GM12878 (cell line): ENCODE measurements at regions not wholly inside any gene's neighbourhood (a gene's known extent, or its start where the extent isn't known, plus 50 kb on each side); places are given as distances from the start of the nearest gene placed in this dataset.

Source experiments
- ATAC-seq: fragments of 200-7000 bp; cut with Tn5 transposase; 3 replicates; pipeline ENCODE4 v1.9.1; 2020; ENCODE audit warnings: mild to moderate bottlenecking, moderate library complexity
- BruUV-seq: library from RNA; stranded (reverse); fragments of 400-500 nt; replicated peaks from 2 replicates; lab custom pipeline; 2021; lab: Mats Ljungman, UMichigan
- CTCF ChIA-PET: fragments of 300-600 bp; sonication (Branson Sonifier 250); formaldehyde crosslinking; extraction: SDS; loops from one replicate; lab custom pipeline; 2021; ENCODE audit warnings: inconsistent platforms; lab: Yijun Ruan, JAX
- POLR2A ChIA-PET: fragments of 350-600 bp; formaldehyde crosslinking; extraction: SDS; loops from one replicate; lab custom pipeline; 2021; ENCODE audit warnings: inconsistent platforms; lab: Charles Lee
- RAD21 ChIA-PET: fragments of 300-600 bp; sonication (Branson Sonifier 250); formaldehyde crosslinking; loops from one replicate; lab custom pipeline; 2023; ENCODE audit warnings: antibody characterized with exemption; ENCODE audit not compliant: unreplicated experiment; lab: Charles Lee
- SMC1A ChIA-PET: fragments of 300-600 bp; sonication (Branson Sonifier 250); formaldehyde crosslinking; loops from one replicate; lab custom pipeline; 2023; ENCODE audit not compliant: unreplicated experiment, uncharacterized antibody; lab: Charles Lee
- DNase-seq: peaks from one replicate; pipeline ENCODE4 v3.0.0-alpha.2; 2011; ENCODE audit warnings: low read depth, low spot score
- FAIRE-seq: peaks from 3 replicates; lab custom pipeline; 2011; peaks lifted over from hg19 to GRCh38; lab: Jason Lieb, UNC
- H2AFZ ChIP-seq: 2 replicates; pipeline ENCODE4 v1.6.0; 2011; ENCODE audit warnings: low read depth, low read length, control low read depth; ENCODE audit not compliant: control insufficient read depth
- H3K27ac ChIP-seq: 2 replicates; pipeline ENCODE4 v1.5.1; 2011; ENCODE audit warnings: control low read depth; ENCODE audit not compliant: control insufficient read depth, insufficient read depth
- H3K27me3 ChIP-seq, 2 experiments: replicated peaks in 1 of 2; 2 replicates each; pipeline versions ENCODE4 v1.6.0 to v1.6.1; 2011; ENCODE audit warnings: low read length in 1 of 2; ENCODE audit not compliant: control insufficient read depth in 2 of 2, insufficient read depth in 2 of 2
- H3K36me3 ChIP-seq, 2 experiments: 2 replicates each; pipeline ENCODE4 v1.5.1; 2011; ENCODE audit warnings: low read length in 1 of 2; ENCODE audit not compliant: control insufficient read depth in 2 of 2, insufficient read depth in 2 of 2
- H3K4me1 ChIP-seq: 2 replicates; pipeline ENCODE4 v1.6.1; 2011; ENCODE audit warnings: mild to moderate bottlenecking, low read length, moderate library complexity, mixed read lengths; ENCODE audit not compliant: control insufficient read depth, insufficient read depth
- H3K4me2 ChIP-seq: 2 replicates; pipeline ENCODE4 v1.6.0; 2011; ENCODE audit warnings: control low read depth; ENCODE audit not compliant: control insufficient read depth, insufficient read depth
- H3K4me3 ChIP-seq: fragments of 200-600 bp; sonication (generic); 2 replicates; pipeline ENCODE4 v1.5.1; 2016
- H3K79me2 ChIP-seq: 2 replicates; pipeline ENCODE4 v1.6.0; 2011; ENCODE audit warnings: low read length; ENCODE audit not compliant: control insufficient read depth, insufficient read depth
- H3K9ac ChIP-seq: 2 replicates; pipeline ENCODE4 v1.8.0; 2011; ENCODE audit warnings: low read length, control low read depth, mixed read lengths; ENCODE audit not compliant: control insufficient read depth, insufficient read depth
- H3K9me3 ChIP-seq: replicated peaks from 3 replicates; pipeline ENCODE4 v1.5.1; 2011; ENCODE audit warnings: mild to moderate bottlenecking, low read length; ENCODE audit not compliant: control insufficient read depth, insufficient read depth
- H4K20me1 ChIP-seq: 2 replicates; pipeline ENCODE4 v1.6.0; 2011; ENCODE audit not compliant: control insufficient read depth, insufficient read depth
- CBX5 ChIP-seq: sonication (generic); IDR thresholded peaks from 2 replicates; pipeline ENCODE4 v1.6.1; 2016; ENCODE audit warnings: low read depth, moderate library complexity, mild to moderate bottlenecking, inconsistent platforms
- E2F4 ChIP-seq: IDR thresholded peaks from 2 replicates; pipeline ENCODE4 v1.6.1; 2012; ENCODE audit warnings: low read depth, low read length, improper control_type of control experiment
- FOXM1 ChIP-seq: IDR thresholded peaks from 2 replicates; pipeline ENCODE4 v1.6.1; 2012; ENCODE audit warnings: low read depth, mild to moderate bottlenecking, inconsistent platforms, low read length, moderate library complexity
- HDGF ChIP-seq: fragments of 450-650 bp; IDR thresholded peaks from 2 replicates; pipeline ENCODE4 v1.6.1; 2016; ENCODE audit warnings: antibody characterized with exemption
- IKZF1 ChIP-seq: fragments of 450-650 bp; conservative IDR thresholded peaks from 2 replicates; pipeline ENCODE4 v1.6.1; 2017; ENCODE audit warnings: antibody characterized with exemption, mild to moderate bottlenecking
- JUNB ChIP-seq: IDR thresholded peaks from 2 replicates; pipeline ENCODE4 v1.6.1; 2016; ENCODE audit warnings: antibody characterized with exemption, mild to moderate bottlenecking
- MAX ChIP-seq: IDR thresholded peaks from 2 replicates; pipeline ENCODE4 v1.6.1; 2012; ENCODE audit warnings: low read depth, low read length, improper control_type of control experiment
- MTA2 ChIP-seq: fragments of 450-650 bp; IDR thresholded peaks from 2 replicates; pipeline ENCODE4 v1.6.1; 2016; ENCODE audit warnings: low read depth, mild to moderate bottlenecking, moderate library complexity
- MTA3 ChIP-seq: IDR thresholded peaks from 2 replicates; pipeline ENCODE4 v1.6.1; 2012; ENCODE audit warnings: low read length, inconsistent platforms, borderline replicate concordance
- NR2C1 ChIP-seq: fragments of 450-650 bp; IDR thresholded peaks from 2 replicates; pipeline ENCODE4 v1.6.1; 2017; ENCODE audit warnings: antibody characterized with exemption, mild to moderate bottlenecking, moderate library complexity
- PBX3 ChIP-seq: IDR thresholded peaks from 2 replicates; pipeline ENCODE4 v1.6.1; 2011; ENCODE audit warnings: mild to moderate bottlenecking, low read depth, low read length, moderate library complexity; ENCODE audit not compliant: insufficient replicate concordance
- SKIL ChIP-seq: fragments of 450-650 bp; IDR thresholded peaks from 2 replicates; pipeline ENCODE4 v1.6.1; 2017; ENCODE audit warnings: mild to moderate bottlenecking, low read depth, inconsistent platforms; ENCODE audit not compliant: poor library complexity, severe bottlenecking
- SMARCA5 ChIP-seq: fragments of 450-650 bp; IDR thresholded peaks from 2 replicates; pipeline ENCODE4 v1.6.1; 2017; ENCODE audit warnings: mild to moderate bottlenecking
- SPI1 ChIP-seq: IDR thresholded peaks from 2 replicates; pipeline ENCODE4 v1.6.1; 2011; ENCODE audit warnings: low read depth, mild to moderate bottlenecking, low read length, moderate library complexity, borderline replicate concordance; ENCODE audit not compliant: insufficient read depth
- STAT1 ChIP-seq: fragments of 450-650 bp; conservative IDR thresholded peaks from 2 replicates; pipeline ENCODE4 v1.6.1; 2014; ENCODE audit warnings: antibody characterized with exemption, mild to moderate bottlenecking
- TCF3 ChIP-seq: IDR thresholded peaks from 2 replicates; pipeline ENCODE4 v1.6.1; 2012; ENCODE audit warnings: low read depth, mild to moderate bottlenecking, low read length, borderline replicate concordance; ENCODE audit not compliant: insufficient read depth
- ZNF274 ChIP-seq: IDR thresholded peaks from one replicate; pipeline ENCODE4 v1.8.0; 2011; ENCODE audit not compliant: insufficient read length, insufficient read depth
- WGBS: methylation state at CpG from one replicate; pipeline ENCODE4 v1.1.6; 2016; ENCODE audit warnings: low lambda C conversion rate; ENCODE audit not compliant: insufficient replicate concordance, insufficient coverage; ENCODE audit errors: missing lambda C conversion rate; 5-methylcytosine and 5-hydroxymethylcytosine counted together
- in situ Hi-C: fragments of 300-500 bp; cut with MboI; formaldehyde crosslinking; loops from 9 replicates; pipeline ENCODE4 v1.14.3; 2018; ENCODE audit warnings: mixed read lengths
- intact Hi-C: fragments of 100-400 bp; cut with micrococcal nuclease; formaldehyde crosslinking; loops from one replicate; pipeline ENCODE4 v1.14.2; 2022; ENCODE audit not compliant: unreplicated experiment

- no peaks in the 10 kb centered on the region for H3K9me3 ChIP-seq
- 57% methylated on average over 3 of the region's 3 CpGs for WGBS
- ChIA-PET POLR2A (no interaction called here), CTCF (no interaction called here), RAD21 (no interaction called here), SMC1A (no interaction called here)
- TF ChIP-seq NR2C1 (no peak), SKIL (no peak), TCF3 (no peak), ZNF274 (no peak), PBX3 (no peak), SMARCA5 (no peak), JUNB (no peak), FOXM1 (no peak), E2F4 (no peak), HDGF (no peak), SPI1 (no peak), MAX (no peak), STAT1 (no peak), IKZF1 (no peak), CBX5 (no peak), MTA2 (no peak), MTA3 (no peak)
- no peaks in the 10 kb centered on the region for H4K20me1 ChIP-seq
- no peaks in the 10 kb centered on the region for H3K4me1 ChIP-seq
- no peaks in the 10 kb centered on the region for H3K36me3 ChIP-seq
- H3K27ac ChIP-seq, result no peak overlapping the region
- FAIRE-seq (no peak), ATAC-seq (no peak), DNase-seq (no peak)
- H3K79me2 ChIP-seq, result no peaks in the 10 kb centered on the region
- no TSS peak for BruUV-seq
- no peak overlapping the region for H3K4me2 ChIP-seq
- H3K9ac ChIP-seq, result no peak overlapping the region
- intact Hi-C loops (no loop called here), in situ Hi-C loops (no loop called here)
- H3K27me3 ChIP-seq, result no peaks in the 10 kb centered on the region
- H3K4me3 ChIP-seq, result no peak overlapping the region
- no peak overlapping the region for H2AFZ ChIP-seq
Measured at GRCh38 chr1:80427881-80428280, 1372.9 kb upstream of the ADGRL2 start.
